Spleen (tissue), 7 donors: ENCODE measurements at regions not wholly inside any gene's neighbourhood (a gene's known extent, or its start where the extent isn't known, plus 50 kb on each side); places are given as distances from the start of the nearest gene placed in this dataset.

Source experiments
- CTCF ChIP-seq, 11 experiments: fragments of 200-600 bp in 7 of 11; fragments of 450-650 bp in 4 of 11; sonication (generic) in 4 of 11; IDR thresholded peaks in 8 of 11; conservative IDR thresholded peaks in 3 of 11; 1 replicate in 7 of 11; 2 replicates in 4 of 11; pipeline versions ENCODE4 v1.4.0 to v1.8.0; 2016 to 2021; ENCODE audit warnings: antibody characterized with exemption in 11 of 11, inconsistent platforms in 4 of 11, mild to moderate bottlenecking in 1 of 11
- POLR2A ChIP-seq, 3 donors: fragments of 450-650 bp; IDR thresholded peaks; one replicate each; pipeline ENCODE4 v1.5.1; 2017; ENCODE audit warnings: antibody characterized with exemption in 3 of 3, mild to moderate bottlenecking in 1 of 3
- donor health status: DM: no; HTN: no; CAD: no; lungs with moderate emphysema.
- donor health status: DM: no; HTN: no; CAD: no.
- donor health status: DM: no; HTN: no; CAD: no.

GRCh38 chr1:2967881-2968280, 53.4 kb upstream of the ACTRT2 start:
- no peak for TF ChIP-seq CTCF (IDR thresholded peaks at IDR 0.05 in 8 of 11, conservative IDR thresholded peaks at IDR 0.05 in 3 of 11)
- no peak for TF ChIP-seq POLR2A (IDR thresholded peaks at IDR 0.05)
